GM23338 (cell line): ENCODE measurements at regions not wholly inside any gene's neighbourhood (a gene's known extent, or its start where the extent isn't known, plus 50 kb on each side); places are given as distances from the start of the nearest gene placed in this dataset.

Source experiments
- ATAC-seq: fragments of 200-7000 bp; cut with Tn5 transposase; 3 replicates; pipeline ENCODE4 v1.9.1; 2020
- DNase-seq: peaks from one replicate; pipeline ENCODE4 v3.0.0-alpha.2; 2015; ENCODE audit warnings: low spot score
- H2AFZ ChIP-seq: fragments of 200-600 bp; sonication (generic); 2 replicates; pipeline ENCODE4 v1.8.0; 2016; ENCODE audit warnings: antibody characterized with exemption, mild to moderate bottlenecking, moderate library complexity
- H3F3A ChIP-seq: fragments of 200-600 bp; sonication (generic); replicated peaks from 2 replicates; pipeline ENCODE4 v1.8.0; 2017; ENCODE audit warnings: antibody characterized with exemption, mixed run types, low read depth
- H3K27ac ChIP-seq: fragments of 200-600 bp; sonication (generic); 2 replicates; pipeline ENCODE4 v1.6.1; 2016; ENCODE audit warnings: low read depth
- H3K27me3 ChIP-seq: fragments of 200-600 bp; sonication (generic); 2 replicates; pipeline ENCODE4 v1.8.0; 2016; ENCODE audit warnings: mild to moderate bottlenecking, mixed run types, moderate library complexity; ENCODE audit not compliant: insufficient read depth
- H3K36me3 ChIP-seq: fragments of 200-600 bp; sonication (generic); 2 replicates; pipeline ENCODE4 v1.8.0; 2016; ENCODE audit warnings: mild to moderate bottlenecking; ENCODE audit not compliant: insufficient read depth
- H3K4me1 ChIP-seq: fragments of 200-600 bp; sonication (generic); 2 replicates; pipeline ENCODE4 v1.8.0; 2016; ENCODE audit warnings: mild to moderate bottlenecking, moderate library complexity; ENCODE audit not compliant: insufficient read depth
- H3K4me2 ChIP-seq: fragments of 200-600 bp; sonication (generic); 2 replicates; pipeline ENCODE4 v1.7.1; 2017; ENCODE audit warnings: mixed run types
- H3K4me3 ChIP-seq: fragments of 200-600 bp; sonication (generic); 2 replicates; pipeline ENCODE4 v1.6.1; 2016; ENCODE audit warnings: mixed run types
- H3K79me2 ChIP-seq: fragments of 200-600 bp; sonication (generic); replicated peaks from 2 replicates; pipeline ENCODE4 v1.8.0; 2017; ENCODE audit warnings: mild to moderate bottlenecking; ENCODE audit not compliant: insufficient read depth
- H3K9me2 ChIP-seq: fragments of 200-600 bp; sonication (generic); 2 replicates; pipeline ENCODE4 v1.8.0; 2017; ENCODE audit not compliant: insufficient read depth
- H4K20me1 ChIP-seq: fragments of 200-600 bp; sonication (generic); replicated peaks from 2 replicates; pipeline ENCODE4 v1.8.0; 2017; ENCODE audit warnings: mild to moderate bottlenecking; ENCODE audit not compliant: insufficient read depth
- H3K27ac Mint-ChIP-seq: 2 replicates; pipeline ENCODE4 v1.8.0; 2020; ENCODE audit warnings: inconsistent platforms, mild to moderate bottlenecking, moderate library complexity, mixed read lengths
- H3K27me3 Mint-ChIP-seq: 3 replicates; pipeline ENCODE4 v1.8.0; 2022; ENCODE audit warnings: low read depth, mild to moderate bottlenecking, moderate library complexity, mixed read lengths, inconsistent platforms; ENCODE audit not compliant: insufficient read depth, poor library complexity
- H3K36me3 Mint-ChIP-seq: 3 replicates; pipeline ENCODE4 v1.8.0; 2021; ENCODE audit warnings: low read depth, mild to moderate bottlenecking, inconsistent platforms, moderate library complexity, mixed read lengths
- H3K4me1 Mint-ChIP-seq: 3 replicates; pipeline ENCODE4 v1.8.0; 2020; ENCODE audit warnings: mild to moderate bottlenecking, inconsistent platforms, mixed read lengths
- H3K4me3 Mint-ChIP-seq: 3 replicates; pipeline ENCODE4 v1.8.0; 2021; ENCODE audit warnings: moderate library complexity, mild to moderate bottlenecking, inconsistent platforms, mixed read lengths
- H3K9me3 Mint-ChIP-seq: 3 replicates; pipeline ENCODE4 v1.8.0; 2020; ENCODE audit warnings: moderate library complexity, mild to moderate bottlenecking, inconsistent platforms, mixed read lengths
- CREB1 ChIP-seq: fragments of 250-450 bp; sonication (Bioruptor Pico); IDR thresholded peaks from 2 replicates; pipeline ENCODE4 v1.5.0; 2020; ENCODE audit warnings: low read depth, mild to moderate bottlenecking, moderate library complexity
- ETS1 ChIP-seq: IDR thresholded peaks from 2 replicates; pipeline ENCODE4 v1.6.1; 2016; ENCODE audit warnings: antibody characterized with exemption
- EZH2 ChIP-seq: fragments of 200-600 bp; sonication (generic); IDR thresholded peaks from one replicate; pipeline ENCODE4 v1.8.0; 2017; ENCODE audit warnings: antibody characterized with exemption, mild to moderate bottlenecking, low read depth; ENCODE audit not compliant: unreplicated experiment
- EZH2phosphoT487 ChIP-seq: fragments of 200-600 bp; sonication (generic); IDR thresholded peaks from one replicate; pipeline ENCODE4 v1.8.1; 2018; ENCODE audit warnings: antibody characterized with exemption; ENCODE audit not compliant: unreplicated experiment
- JUNB ChIP-seq: IDR thresholded peaks from one replicate; pipeline ENCODE4 v1.6.1; 2016; ENCODE audit warnings: antibody characterized with exemption; ENCODE audit not compliant: unreplicated experiment
- NANOG ChIP-seq: IDR thresholded peaks from 2 replicates; pipeline ENCODE4 v1.6.1; 2016; ENCODE audit warnings: antibody characterized with exemption, borderline replicate concordance
- POLR2AphosphoS5 ChIP-seq: IDR thresholded peaks from 2 replicates; pipeline ENCODE4 v1.6.1; 2016; ENCODE audit warnings: antibody characterized with exemption, low read depth
- STAT1 ChIP-seq: IDR thresholded peaks from one replicate; pipeline ENCODE4 v1.6.1; 2016; ENCODE audit warnings: antibody characterized with exemption; ENCODE audit not compliant: unreplicated experiment
- ZNF114 ChIP-seq: fragments of 250-450 bp; sonication (Bioruptor Pico); IDR thresholded peaks from 2 replicates; pipeline ENCODE4 v1.5.0; 2020; ENCODE audit warnings: mild to moderate bottlenecking, moderate library complexity
- ZNF331 ChIP-seq: fragments of 250-450 bp; sonication (Bioruptor Pico); IDR thresholded peaks from 2 replicates; pipeline ENCODE4 v1.5.0; 2020; ENCODE audit warnings: low read depth, mild to moderate bottlenecking, moderate library complexity
- TF ChIP-seq, protein P1 (sequence below): IDR thresholded peaks from one replicate; pipeline ENCODE4 v1.6.1; 2018; ENCODE audit warnings: antibody characterized with exemption; ENCODE audit not compliant: unreplicated experiment
- TF ChIP-seq, protein P2 (sequence below), 2 experiments: fragments of 200-600 bp in 1 of 2; sonication (generic) in 1 of 2; conservative IDR thresholded peaks; 2 replicates each; pipeline versions ENCODE4 v1.5.1 to v1.6.1; 2016 to 2017; ENCODE audit warnings: antibody characterized with exemption in 2 of 2, low read depth in 2 of 2, mild to moderate bottlenecking in 2 of 2, moderate library complexity in 1 of 2

DNA sequence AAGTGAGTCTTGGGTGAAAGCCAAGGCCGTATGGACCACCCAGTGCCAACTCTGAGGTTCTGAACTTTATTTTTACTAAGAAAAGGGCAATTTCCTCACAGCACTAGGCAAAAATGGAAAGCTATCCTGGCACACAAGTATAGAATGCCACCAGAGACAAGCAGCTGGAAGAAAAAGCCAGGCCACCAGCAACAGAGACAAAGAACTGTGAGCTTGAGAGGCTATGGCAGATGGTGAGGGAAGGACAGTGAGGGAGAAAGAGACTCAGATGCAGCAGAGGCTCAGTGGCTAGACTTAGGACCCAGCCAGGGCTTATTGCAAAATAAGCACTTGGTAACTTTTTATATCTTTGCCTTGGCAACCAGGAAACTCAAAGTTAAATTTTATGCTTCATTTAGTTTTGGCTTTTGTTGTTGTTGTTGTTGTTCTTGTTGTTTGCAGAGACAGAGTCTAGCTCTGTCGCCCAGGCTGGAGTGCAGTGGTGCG is 78.0 kb upstream of the BZW1 start (continued):
- TF ChIP-seq, protein P1, sequence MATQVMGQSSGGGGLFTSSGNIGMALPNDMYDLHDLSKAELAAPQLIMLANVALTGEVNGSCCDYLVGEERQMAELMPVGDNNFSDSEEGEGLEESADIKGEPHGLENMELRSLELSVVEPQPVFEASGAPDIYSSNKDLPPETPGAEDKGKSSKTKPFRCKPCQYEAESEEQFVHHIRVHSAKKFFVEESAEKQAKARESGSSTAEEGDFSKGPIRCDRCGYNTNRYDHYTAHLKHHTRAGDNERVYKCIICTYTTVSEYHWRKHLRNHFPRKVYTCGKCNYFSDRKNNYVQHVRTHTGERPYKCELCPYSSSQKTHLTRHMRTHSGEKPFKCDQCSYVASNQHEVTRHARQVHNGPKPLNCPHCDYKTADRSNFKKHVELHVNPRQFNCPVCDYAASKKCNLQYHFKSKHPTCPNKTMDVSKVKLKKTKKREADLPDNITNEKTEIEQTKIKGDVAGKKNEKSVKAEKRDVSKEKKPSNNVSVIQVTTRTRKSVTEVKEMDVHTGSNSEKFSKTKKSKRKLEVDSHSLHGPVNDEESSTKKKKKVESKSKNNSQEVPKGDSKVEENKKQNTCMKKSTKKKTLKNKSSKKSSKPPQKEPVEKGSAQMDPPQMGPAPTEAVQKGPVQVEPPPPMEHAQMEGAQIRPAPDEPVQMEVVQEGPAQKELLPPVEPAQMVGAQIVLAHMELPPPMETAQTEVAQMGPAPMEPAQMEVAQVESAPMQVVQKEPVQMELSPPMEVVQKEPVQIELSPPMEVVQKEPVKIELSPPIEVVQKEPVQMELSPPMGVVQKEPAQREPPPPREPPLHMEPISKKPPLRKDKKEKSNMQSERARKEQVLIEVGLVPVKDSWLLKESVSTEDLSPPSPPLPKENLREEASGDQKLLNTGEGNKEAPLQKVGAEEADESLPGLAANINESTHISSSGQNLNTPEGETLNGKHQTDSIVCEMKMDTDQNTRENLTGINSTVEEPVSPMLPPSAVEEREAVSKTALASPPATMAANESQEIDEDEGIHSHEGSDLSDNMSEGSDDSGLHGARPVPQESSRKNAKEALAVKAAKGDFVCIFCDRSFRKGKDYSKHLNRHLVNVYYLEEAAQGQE: no peak
- TF ChIP-seq, protein P2, sequence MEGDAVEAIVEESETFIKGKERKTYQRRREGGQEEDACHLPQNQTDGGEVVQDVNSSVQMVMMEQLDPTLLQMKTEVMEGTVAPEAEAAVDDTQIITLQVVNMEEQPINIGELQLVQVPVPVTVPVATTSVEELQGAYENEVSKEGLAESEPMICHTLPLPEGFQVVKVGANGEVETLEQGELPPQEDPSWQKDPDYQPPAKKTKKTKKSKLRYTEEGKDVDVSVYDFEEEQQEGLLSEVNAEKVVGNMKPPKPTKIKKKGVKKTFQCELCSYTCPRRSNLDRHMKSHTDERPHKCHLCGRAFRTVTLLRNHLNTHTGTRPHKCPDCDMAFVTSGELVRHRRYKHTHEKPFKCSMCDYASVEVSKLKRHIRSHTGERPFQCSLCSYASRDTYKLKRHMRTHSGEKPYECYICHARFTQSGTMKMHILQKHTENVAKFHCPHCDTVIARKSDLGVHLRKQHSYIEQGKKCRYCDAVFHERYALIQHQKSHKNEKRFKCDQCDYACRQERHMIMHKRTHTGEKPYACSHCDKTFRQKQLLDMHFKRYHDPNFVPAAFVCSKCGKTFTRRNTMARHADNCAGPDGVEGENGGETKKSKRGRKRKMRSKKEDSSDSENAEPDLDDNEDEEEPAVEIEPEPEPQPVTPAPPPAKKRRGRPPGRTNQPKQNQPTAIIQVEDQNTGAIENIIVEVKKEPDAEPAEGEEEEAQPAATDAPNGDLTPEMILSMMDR (conservative IDR thresholded peaks at IDR 0.05; ENCODE audit: low read depth in 2 of 2): no peak
- TF ChIP-seq JUNB (no peak), POLR2AphosphoS5 (no peak), CREB1 (CRISPR knock-in tag) (no peak), ZNF114 (CRISPR knock-in tag) (no peak), EZH2phosphoT487 (no peak), EZH2 (no peak), STAT1 (no peak), NANOG (no peak), ZNF331 (CRISPR knock-in tag) (no peak), ETS1 (no peak)

DNA sequence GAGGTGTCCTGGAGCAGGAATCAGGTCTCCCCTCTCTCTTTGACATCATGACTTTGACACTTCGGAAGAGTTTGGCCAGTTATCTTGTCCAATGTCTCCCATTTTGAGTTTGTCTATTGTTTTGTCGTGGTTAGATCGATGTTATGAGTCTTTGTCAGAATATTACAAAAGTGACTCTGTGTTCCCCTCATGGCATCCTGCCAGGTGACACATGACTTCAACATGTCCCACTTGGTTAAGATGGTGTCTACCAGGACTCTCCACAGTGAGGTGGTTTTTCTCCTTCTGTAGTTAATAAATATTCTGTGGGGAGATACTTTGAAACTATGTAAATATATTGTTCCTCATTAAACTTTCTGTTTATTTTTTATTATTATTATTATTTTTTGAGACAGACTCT is 76.6 kb upstream of the BZW1 start:
- Histone ChIP-seq H3K4me3 (no peak overlapping the region), H3K9me2 (no peaks in the 10 kb centered on the region), H3K27ac (no peak overlapping the region), H3K79me2 (no peaks in the 10 kb centered on the region), H3K4me2 (no peak overlapping the region), H3F3A (no peaks in the 10 kb centered on the region), H3K4me1 (peaks cover 27% of the 10 kb centered on the region), H2AFZ (no peak overlapping the region), H3K36me3 (no peaks in the 10 kb centered on the region), H4K20me1 (no peaks in the 10 kb centered on the region), H3K27me3 (no peaks in the 10 kb centered on the region)
- no peak for DNase-seq
- Mint-ChIP-seq H3K4me3 (no peak overlapping the region), H3K36me3 (no peaks in the 10 kb centered on the region), H3K4me1 (peaks cover 41% of the 10 kb centered on the region), H3K27ac (no peak overlapping the region), H3K9me3 (no peaks in the 10 kb centered on the region), H3K27me3 (peaks cover 4% of the 10 kb centered on the region)
- ATAC-seq: no peak
- no peak for TF ChIP-seq EZH2
- TF ChIP-seq, protein P1: no peak
- no peak for TF ChIP-seq POLR2AphosphoS5
- TF ChIP-seq STAT1: no peak
- no peak for TF ChIP-seq NANOG
